Right atrium auricular region (tissue), 2 donors: ENCODE measurements at regions not wholly inside any gene's neighbourhood (a gene's known extent, or its start where the extent isn't known, plus 50 kb on each side); places are given as distances from the start of the nearest gene placed in this dataset.

Experiments
- DNase-seq: peaks from one replicate; pipeline ENCODE4 v3.0.0-alpha.2; 2019; ENCODE audit warnings: low spot score
- H3K27ac ChIP-seq, 2 donors: fragments of 200-600 bp; sonication (generic); 1 replicate in 1 of 2; 2 replicates in 1 of 2; pipeline ENCODE4 v1.5.1; 2016 to 2019
- H3K27me3 ChIP-seq, 2 donors: fragments of 200-600 bp; sonication (generic); one replicate each; pipeline versions ENCODE4 v1.5.1 to v1.6.0; 2017 to 2019
- H3K36me3 ChIP-seq: fragments of 200-600 bp; sonication (generic); one replicate; pipeline ENCODE4 v1.5.1; 2016
- H3K4me1 ChIP-seq, 2 donors: fragments of 200-600 bp; sonication (generic); one replicate each; pipeline versions ENCODE4 v1.5.1 to v1.6.0; 2017 to 2019
- H3K4me3 ChIP-seq, 2 donors: fragments of 200-600 bp; sonication (generic); 1 replicate in 1 of 2; 2 replicates in 1 of 2; pipeline ENCODE4 v1.5.1; 2017 to 2019; ENCODE audit warnings: mild to moderate bottlenecking in 1 of 2, moderate library complexity in 1 of 2
- H3K9me3 ChIP-seq, 2 donors: fragments of 200-600 bp; sonication (generic); one replicate each; pipeline ENCODE4 v1.5.1; 2019
- TF ChIP-seq, protein P1 (sequence below), 2 donors: fragments of 200-600 bp; sonication (generic); IDR thresholded peaks; one replicate each; pipeline ENCODE4 v1.5.1; 2019; ENCODE audit warnings: antibody characterized with exemption in 2 of 2

DNA sequence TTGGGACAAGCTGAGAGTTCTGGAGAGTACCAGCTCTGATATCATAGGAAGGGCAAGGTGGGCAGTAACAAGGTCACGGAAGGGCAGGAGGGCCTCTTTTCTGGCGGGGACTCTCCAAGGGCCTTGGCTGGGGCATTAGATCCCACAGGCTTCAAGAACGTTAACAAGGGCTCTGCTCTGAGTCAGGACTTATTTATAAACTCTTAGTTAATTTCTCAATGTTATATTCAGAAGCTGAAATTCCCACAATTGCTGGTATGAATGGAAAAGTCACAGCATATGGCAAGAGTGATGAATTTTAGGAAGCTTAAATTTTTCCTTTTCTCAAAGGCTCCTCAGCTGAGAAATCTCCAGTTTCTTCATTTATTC, 320.2 kb upstream of the TBC1D5 start:
- Histone ChIP-seq H3K4me3 (no peak overlapping the region), H3K27ac (no peak overlapping the region), H3K4me1 (no peaks in the 10 kb centered on the region), H3K27me3 (no peaks in the 10 kb centered on the region), H3K36me3 (no peaks in the 10 kb centered on the region), H3K9me3 (no peaks in the 10 kb centered on the region)
- no peak for DNase-seq
- TF ChIP-seq, protein P1, sequence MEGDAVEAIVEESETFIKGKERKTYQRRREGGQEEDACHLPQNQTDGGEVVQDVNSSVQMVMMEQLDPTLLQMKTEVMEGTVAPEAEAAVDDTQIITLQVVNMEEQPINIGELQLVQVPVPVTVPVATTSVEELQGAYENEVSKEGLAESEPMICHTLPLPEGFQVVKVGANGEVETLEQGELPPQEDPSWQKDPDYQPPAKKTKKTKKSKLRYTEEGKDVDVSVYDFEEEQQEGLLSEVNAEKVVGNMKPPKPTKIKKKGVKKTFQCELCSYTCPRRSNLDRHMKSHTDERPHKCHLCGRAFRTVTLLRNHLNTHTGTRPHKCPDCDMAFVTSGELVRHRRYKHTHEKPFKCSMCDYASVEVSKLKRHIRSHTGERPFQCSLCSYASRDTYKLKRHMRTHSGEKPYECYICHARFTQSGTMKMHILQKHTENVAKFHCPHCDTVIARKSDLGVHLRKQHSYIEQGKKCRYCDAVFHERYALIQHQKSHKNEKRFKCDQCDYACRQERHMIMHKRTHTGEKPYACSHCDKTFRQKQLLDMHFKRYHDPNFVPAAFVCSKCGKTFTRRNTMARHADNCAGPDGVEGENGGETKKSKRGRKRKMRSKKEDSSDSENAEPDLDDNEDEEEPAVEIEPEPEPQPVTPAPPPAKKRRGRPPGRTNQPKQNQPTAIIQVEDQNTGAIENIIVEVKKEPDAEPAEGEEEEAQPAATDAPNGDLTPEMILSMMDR (IDR thresholded peaks at IDR 0.05): no peak

- TF ChIP-seq, protein P1 (IDR thresholded peaks at IDR 0.05): no peak
- Histone ChIP-seq H3K36me3 (no peaks in the 10 kb centered on the region), H3K27me3 (no peaks in the 10 kb centered on the region), H3K4me1 (no peaks in the 10 kb centered on the region), H3K4me3 (no peak overlapping the region), H3K27ac (no peak overlapping the region), H3K9me3 (no peaks in the 10 kb centered on the region)
- no peak for DNase-seq
Observed at GRCh38 chr3:18061737-18062656, 319.6 kb upstream of the TBC1D5 start.

GRCh38 chr3:18058666-18059065, 316.2 kb upstream of the TBC1D5 start:
- Histone ChIP-seq H3K4me1 (no peaks in the 10 kb centered on the region), H3K9me3 (peaks cover 0 to 15% of the 10 kb centered on the region in 2 donors), H3K36me3 (no peaks in the 10 kb centered on the region), H3K4me3 (no peak overlapping the region), H3K27me3 (no peaks in the 10 kb centered on the region), H3K27ac (no peak overlapping the region)
- DNase-seq: no peak
- TF ChIP-seq, protein P1 (IDR thresholded peaks at IDR 0.05): no peak

DNA sequence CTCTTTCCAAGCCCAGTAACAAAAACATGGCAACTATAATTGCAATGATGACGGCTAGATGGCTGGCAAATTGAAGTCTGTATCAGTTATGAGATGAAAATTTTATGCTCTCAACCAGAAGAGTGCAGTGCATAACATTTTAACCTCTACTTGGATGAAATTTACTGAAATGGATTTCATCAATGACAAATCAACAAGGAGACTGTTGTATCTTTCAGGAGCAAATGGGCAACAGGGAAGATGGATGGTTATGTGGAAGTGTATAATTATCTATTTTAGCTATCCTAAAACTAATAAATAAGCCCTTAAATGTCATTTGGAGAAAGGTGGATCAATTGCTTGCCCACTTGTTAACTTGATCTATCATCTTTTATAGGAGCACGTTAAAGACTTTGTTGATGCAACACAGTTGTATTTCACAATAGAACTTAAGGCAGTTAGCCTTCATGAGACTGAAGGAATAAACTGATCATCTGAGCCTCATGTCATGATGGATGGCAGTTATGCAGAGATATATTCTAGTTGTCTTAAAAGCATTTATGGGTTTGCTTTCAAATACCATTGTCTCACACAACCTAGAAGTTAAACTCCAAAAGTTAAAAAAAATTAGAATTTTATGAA, 315.1 kb upstream of the TBC1D5 start:
- Histone ChIP-seq H3K9me3 (peaks cover 0 to 15% of the 10 kb centered on the region in 2 donors), H3K4me3 (no peak overlapping the region), H3K27ac (no peak overlapping the region), H3K36me3 (no peaks in the 10 kb centered on the region), H3K27me3 (no peaks in the 10 kb centered on the region), H3K4me1 (no peaks in the 10 kb centered on the region)
- TF ChIP-seq, protein P1 (IDR thresholded peaks at IDR 0.05): no peak
- DNase-seq: no peak

GRCh38 chr3:18054625-18055024, 312.2 kb upstream of the TBC1D5 start:
- no peak for DNase-seq
- H3K27ac ChIP-seq: no peak overlapping the region
- H3K36me3 ChIP-seq: no peaks in the 10 kb centered on the region
- H3K27me3 ChIP-seq: no peaks in the 10 kb centered on the region
- H3K4me3 ChIP-seq: no peak overlapping the region
- TF ChIP-seq, protein P1 (IDR thresholded peaks at IDR 0.05): no peak
- no peaks in the 10 kb centered on the region for H3K4me1 ChIP-seq
- peaks cover 0 to 15% of the 10 kb centered on the region in 2 donors for H3K9me3 ChIP-seq
